ENCODE measurements at regions not wholly inside any gene's neighbourhood (a gene's known extent, or its start where the extent isn't known, plus 50 kb on each side); places are given as distances from the start of the nearest gene placed in this dataset.
"Not testable (repeated sequence)": the region's sequence is repeated elsewhere in the genome, so short reads cannot be mapped to it uniquely, and the experiment has no call there.

- no peak for DNase-seq
Measured at GRCh38 chr4:79266136-79266535, 59.7 kb downstream of the NAA11 start.

GRCh38 chr4:79259242-79259641 is 66.6 kb downstream of the NAA11 start:
- no peak for DNase-seq

GRCh38 chr4:79258614-79259176 is 67.2 kb downstream of the NAA11 start:
- DNase-seq, result no peak

- DNase-seq, result no peak
Measured at GRCh38 chr4:79257953-79258613, 67.8 kb downstream of the NAA11 start.

- no peak for DNase-seq
Measured at GRCh38 chr4:79255793-79256192, 70.1 kb downstream of the NAA11 start.

GRCh38 chr4:79253924-79254323 is 71.9 kb downstream of the NAA11 start:
- no peak for DNase-seq

GRCh38 chr4:79253168-79253567 is 72.7 kb downstream of the NAA11 start:
- DNase-seq, result no peak

GRCh38 chr4:79250887-79251286 is 75.0 kb downstream of the NAA11 start:
- DNase-seq, result no peak

GRCh38 chr4:79249881-79250503 is 75.9 kb downstream of the NAA11 start:
- DNase-seq, result no peak

- no peak for DNase-seq
Measured at GRCh38 chr4:79248610-79249009, 77.3 kb downstream of the NAA11 start.

- DNase-seq, result no peak
Measured at GRCh38 chr4:79247695-79248394, 78.0 kb downstream of the NAA11 start.

- DNase-seq, result not testable (repeated sequence)
Measured at GRCh38 chr4:79245200-79245940, 80.5 kb downstream of the NAA11 start.

- no peak for DNase-seq
Measured at GRCh38 chr4:79241846-79242245, 84.0 kb downstream of the NAA11 start.

- no peak for DNase-seq
Measured at GRCh38 chr4:79237851-79238250, 88.0 kb downstream of the NAA11 start.

- DNase-seq, result no peak
Measured at GRCh38 chr4:79236785-79237184, 89.1 kb downstream of the NAA11 start.

- DNase-seq, result no peak
Measured at GRCh38 chr4:79235095-79235494, 90.8 kb downstream of the NAA11 start.

- no peak for DNase-seq
Measured at GRCh38 chr4:79233820-79234219, 92.0 kb downstream of the NAA11 start.

- no peak for DNase-seq
Measured at GRCh38 chr4:79232540-79232939, 93.3 kb downstream of the NAA11 start.

GRCh38 chr4:79227860-79228259 is 98.0 kb downstream of the NAA11 start:
- no peak for DNase-seq

- DNase-seq, result no peak
Measured at GRCh38 chr4:79225360-79225759, 100.5 kb downstream of the NAA11 start.

GRCh38 chr4:79224777-79225104 is 101.1 kb downstream of the NAA11 start:
- DNase-seq, result no peak

GRCh38 chr4:79223993-79224776 is 101.7 kb downstream of the NAA11 start:
- DNase-seq, result no peak

GRCh38 chr4:79217025-79217424 is 108.8 kb downstream of the NAA11 start:
- DNase-seq, result no peak

Data from cerebellar nuclear complex (tissue), 1 donor.